MCF 10A (cell line): ENCODE measurements at regions not wholly inside any gene's neighbourhood (a gene's known extent, or its start where the extent isn't known, plus 50 kb on each side); places are given as distances from the start of the nearest gene placed in this dataset.

ENCODE experiments used
- BruUV-seq: library from RNA; stranded (reverse); fragments of 400-500 nt; replicated peaks from 2 replicates; lab custom pipeline; 2021; lab: Mats Ljungman, UMichigan
- CTCF ChIA-PET: fragments of 300-600 bp; sonication (Branson Sonifier 250); formaldehyde crosslinking; extraction: SDS; loops from one replicate; lab custom pipeline; 2021; ENCODE audit warnings: antibody characterized with exemption, inconsistent platforms; lab: Yijun Ruan, JAX
- POLR2A ChIA-PET: fragments of 300-600, 350-650 bp; sonication (Branson Sonifier 250); formaldehyde crosslinking; extraction: SDS; loops from one replicate; lab custom pipeline; 2020; ENCODE audit warnings: antibody characterized with exemption, inconsistent platforms; lab: Yijun Ruan, JAX
- DNase-seq: peaks from one replicate; pipeline ENCODE4 v3.0.0-alpha.2; 2018; ENCODE audit not compliant: unreplicated experiment
- H3K27ac Mint-ChIP-seq: one replicate; pipeline ENCODE4 v1.8.0; 2022; ENCODE audit warnings: mild to moderate bottlenecking, low read depth, mixed read lengths; ENCODE audit not compliant: unreplicated experiment
- H3K27me3 Mint-ChIP-seq: one replicate; pipeline ENCODE4 v1.8.0; 2022; ENCODE audit warnings: mixed read lengths; ENCODE audit not compliant: insufficient read depth, unreplicated experiment
- H3K36me3 Mint-ChIP-seq: one replicate; pipeline ENCODE4 v1.8.0; 2022; ENCODE audit warnings: mild to moderate bottlenecking, moderate library complexity, mixed read lengths; ENCODE audit not compliant: insufficient read depth, unreplicated experiment
- H3K4me1 Mint-ChIP-seq: one replicate; pipeline ENCODE4 v1.8.0; 2022; ENCODE audit warnings: mixed read lengths; ENCODE audit not compliant: insufficient read depth, unreplicated experiment
- H3K4me3 Mint-ChIP-seq: one replicate; pipeline ENCODE4 v1.8.0; 2022; ENCODE audit warnings: mild to moderate bottlenecking, moderate library complexity, mixed read lengths; ENCODE audit not compliant: unreplicated experiment
- H3K9me3 Mint-ChIP-seq: one replicate; pipeline ENCODE4 v1.8.0; 2022; ENCODE audit warnings: mixed read lengths; ENCODE audit not compliant: unreplicated experiment
- intact Hi-C: fragments of 100-400 bp; cut with micrococcal nuclease; formaldehyde crosslinking; loops from 2 replicates; pipeline ENCODE4 v1.14.1; 2022
- TF ChIP-seq, protein P1 (sequence below): fragments of 200-600 bp; IDR thresholded peaks from one replicate; pipeline ENCODE4 v1.8.0; 2022; ENCODE audit warnings: antibody characterized with exemption, mild to moderate bottlenecking; ENCODE audit not compliant: unreplicated experiment

DNA sequence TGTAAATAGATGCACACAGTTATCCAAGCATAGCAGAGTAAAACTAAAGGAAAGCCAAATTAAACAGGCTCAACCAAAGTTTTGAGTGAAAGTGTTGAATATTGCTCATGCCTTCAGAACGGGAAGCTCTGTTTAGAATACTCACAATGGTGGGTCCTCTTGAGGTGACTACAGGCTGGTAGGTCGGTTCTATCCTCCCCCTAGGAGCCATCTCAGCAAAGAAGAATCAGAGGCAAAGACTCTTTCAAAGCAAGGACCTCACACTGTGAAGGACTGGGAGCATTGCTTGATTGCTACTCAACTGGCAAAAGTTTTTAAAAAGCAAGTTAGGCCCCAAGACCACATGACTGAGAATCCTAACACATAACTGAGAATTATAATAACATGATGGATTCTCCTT lies 88.4 kb upstream of the JAG1 start:
- no peaks in the 10 kb centered on the region for H3K36me3 Mint-ChIP-seq
- no peak for DNase-seq
- POLR2A ChIA-PET = interaction anchor here (0.6 to 2.0 kb wide), 7 partner anchors 13 to 328 kb away, joined by 3 to 15 read pairs (median 6); partner anchors contain the start of genes JAG1 and MKKS
- H3K4me1 Mint-ChIP-seq = peaks cover 18% of the 10 kb centered on the region
- H3K27ac Mint-ChIP-seq = no peak overlapping the region
- CTCF ChIA-PET = interaction anchor here (0.5 to 1.2 kb wide), 3 partner anchors 22 to 1417 kb away, joined by 3 to 4 read pairs (median 4); no protein-coding TSS in a partner anchor
- no peaks in the 10 kb centered on the region for H3K27me3 Mint-ChIP-seq
- BruUV-seq = no TSS peak
- H3K9me3 Mint-ChIP-seq = peaks cover 10% of the 10 kb centered on the region
- H3K4me3 Mint-ChIP-seq = no peak overlapping the region
- TF ChIP-seq, protein P1, sequence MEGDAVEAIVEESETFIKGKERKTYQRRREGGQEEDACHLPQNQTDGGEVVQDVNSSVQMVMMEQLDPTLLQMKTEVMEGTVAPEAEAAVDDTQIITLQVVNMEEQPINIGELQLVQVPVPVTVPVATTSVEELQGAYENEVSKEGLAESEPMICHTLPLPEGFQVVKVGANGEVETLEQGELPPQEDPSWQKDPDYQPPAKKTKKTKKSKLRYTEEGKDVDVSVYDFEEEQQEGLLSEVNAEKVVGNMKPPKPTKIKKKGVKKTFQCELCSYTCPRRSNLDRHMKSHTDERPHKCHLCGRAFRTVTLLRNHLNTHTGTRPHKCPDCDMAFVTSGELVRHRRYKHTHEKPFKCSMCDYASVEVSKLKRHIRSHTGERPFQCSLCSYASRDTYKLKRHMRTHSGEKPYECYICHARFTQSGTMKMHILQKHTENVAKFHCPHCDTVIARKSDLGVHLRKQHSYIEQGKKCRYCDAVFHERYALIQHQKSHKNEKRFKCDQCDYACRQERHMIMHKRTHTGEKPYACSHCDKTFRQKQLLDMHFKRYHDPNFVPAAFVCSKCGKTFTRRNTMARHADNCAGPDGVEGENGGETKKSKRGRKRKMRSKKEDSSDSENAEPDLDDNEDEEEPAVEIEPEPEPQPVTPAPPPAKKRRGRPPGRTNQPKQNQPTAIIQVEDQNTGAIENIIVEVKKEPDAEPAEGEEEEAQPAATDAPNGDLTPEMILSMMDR = no peak
- intact Hi-C loops = loop anchor here (5.0 to 10.0 kb wide), 2 partner anchors 87 to 100 kb away; partner anchors contain the start of gene JAG1

DNA sequence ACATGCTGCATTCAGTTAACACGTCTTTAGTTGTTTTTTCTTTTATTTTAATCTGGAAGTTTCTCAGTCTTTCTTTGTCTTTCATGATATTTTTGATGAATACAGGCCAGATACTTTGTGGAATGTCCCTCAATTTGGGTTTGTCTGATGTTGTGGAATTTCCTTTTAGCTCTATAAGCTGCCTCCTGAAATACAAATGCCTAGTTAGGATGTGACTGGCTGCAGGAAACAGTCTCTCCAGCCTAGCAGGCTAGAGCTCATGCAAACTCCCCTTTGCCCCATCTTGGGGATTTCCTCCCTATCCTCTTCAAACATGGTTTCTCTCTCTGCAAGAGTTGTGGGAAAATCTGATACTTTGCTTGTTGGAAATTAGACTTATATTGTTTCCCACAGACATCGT lies 89.3 kb upstream of the JAG1 start:
- TF ChIP-seq, protein P1 = no peak
- no peak overlapping the region for H3K27ac Mint-ChIP-seq
- DNase-seq = no peak
- intact Hi-C loops = loop anchor here (5.0 to 10.0 kb wide), 2 partner anchors 88 to 99 kb away; partner anchors contain the start of gene JAG1
- H3K27me3 Mint-ChIP-seq = no peaks in the 10 kb centered on the region
- POLR2A ChIA-PET = interaction anchor here (0.9 kb wide), 1 partner anchor 17 kb away, joined by 3 read pairs; no protein-coding TSS in a partner anchor
- H3K4me1 Mint-ChIP-seq = peaks cover 18% of the 10 kb centered on the region
- H3K9me3 Mint-ChIP-seq = peaks cover 6% of the 10 kb centered on the region
- H3K4me3 Mint-ChIP-seq = no peak overlapping the region
- CTCF ChIA-PET = interaction anchor here (0.7 to 0.9 kb wide), 2 partner anchors 29 to 442 kb away, joined by 3 read pairs; no protein-coding TSS in a partner anchor
- H3K36me3 Mint-ChIP-seq = no peaks in the 10 kb centered on the region
- BruUV-seq = no TSS peak

DNA sequence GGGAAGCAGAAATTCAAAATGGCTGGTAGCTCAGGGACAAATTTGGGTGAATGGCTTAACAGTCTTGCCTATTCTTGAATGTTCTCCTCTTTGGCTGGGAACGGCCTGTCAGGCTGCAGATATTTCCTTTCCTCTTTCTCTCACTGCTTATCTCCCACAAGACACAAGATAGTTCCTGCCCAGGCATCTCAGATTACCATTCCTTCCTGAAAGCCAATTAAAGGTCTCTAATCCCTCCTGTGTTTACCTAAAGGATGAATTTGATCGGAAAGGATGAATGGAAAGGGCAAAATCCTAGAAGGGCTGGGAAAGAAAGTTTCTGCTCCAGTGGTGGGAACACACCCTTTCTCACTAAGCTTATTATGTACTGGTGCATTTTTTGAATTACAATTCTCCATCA lies 95.9 kb upstream of the JAG1 start:
- Mint-ChIP-seq H3K9me3 (no peaks in the 10 kb centered on the region), H3K36me3 (no peaks in the 10 kb centered on the region), H3K4me1 (peaks cover 4% of the 10 kb centered on the region), H3K27me3 (no peaks in the 10 kb centered on the region), H3K27ac (no peak overlapping the region), H3K4me3 (no peak overlapping the region)
- ChIA-PET POLR2A (interaction anchor here (1.7 kb wide), 1 partner anchor 9 kb away, joined by 8 read pairs; no protein-coding TSS in a partner anchor), CTCF (interaction anchor here (0.5 to 0.6 kb wide), 2 partner anchors 9 to 220 kb away, joined by 3 to 5 read pairs; no protein-coding TSS in a partner anchor)
- DNase-seq = no peak
- TF ChIP-seq, protein P1 = no peak
- no TSS peak for BruUV-seq
- intact Hi-C loops = loop anchor here (10.0 kb wide), 1 partner anchor 95 kb away; the partner anchor contains the start of gene JAG1

DNA sequence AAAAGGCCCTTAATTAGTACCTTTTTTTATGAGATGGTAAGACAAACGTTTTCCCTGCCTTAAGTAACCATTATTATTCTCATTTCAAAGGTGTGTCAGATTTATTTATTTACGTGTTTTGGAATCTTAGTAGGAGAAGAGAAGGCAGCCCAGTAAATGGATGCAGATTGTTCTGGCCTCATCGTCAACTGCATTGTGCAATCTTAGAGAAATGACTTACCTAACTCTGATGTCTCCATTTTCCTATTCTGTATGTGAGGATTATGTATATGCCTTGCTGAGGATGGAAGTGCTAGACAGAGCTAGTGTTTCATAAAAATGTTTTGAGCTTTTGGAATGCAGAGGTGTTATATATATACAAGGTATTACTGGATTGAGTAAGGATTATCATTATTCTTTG lies 97.0 kb upstream of the JAG1 start:
- intact Hi-C loops = no loop called here
- CTCF ChIA-PET = interaction anchor here (0.8 kb wide), 1 partner anchor 134 kb away, joined by 3 read pairs; no protein-coding TSS in a partner anchor
- H3K4me3 Mint-ChIP-seq = no peak overlapping the region
- POLR2A ChIA-PET = interaction anchor here (0.6 to 1.2 kb wide), 4 partner anchors 12 to 31 kb away, joined by 3 to 4 read pairs (median 3); no protein-coding TSS in a partner anchor
- no TSS peak for BruUV-seq
- H3K36me3 Mint-ChIP-seq = no peaks in the 10 kb centered on the region
- no peak for DNase-seq
- no peaks in the 10 kb centered on the region for H3K27me3 Mint-ChIP-seq
- TF ChIP-seq, protein P1 = no peak
- H3K9me3 Mint-ChIP-seq = no peaks in the 10 kb centered on the region
- peaks cover 4% of the 10 kb centered on the region for H3K4me1 Mint-ChIP-seq
- H3K27ac Mint-ChIP-seq = no peak overlapping the region
